IMR-90 (cell line): ENCODE measurements at regions not wholly inside any gene's neighbourhood (a gene's known extent, or its start where the extent isn't known, plus 50 kb on each side); places are given as distances from the start of the nearest gene placed in this dataset.

Experiments
- ATAC-seq: fragments of 200-7000 bp; cut with Tn5 transposase; 2 replicates; pipeline ENCODE4 v1.9.1; 2020; ENCODE audit warnings: low read depth, mild to moderate bottlenecking, moderate library complexity
- BruUV-seq: library from RNA; stranded (reverse); fragments of 400-500 nt; replicated peaks from 2 replicates; lab custom pipeline; 2021; lab: Mats Ljungman, UMichigan
- CTCF ChIA-PET: fragments of 300-600 bp; formaldehyde crosslinking; extraction: SDS; loops from one replicate; lab custom pipeline; 2021; ENCODE audit warnings: antibody characterized with exemption; lab: Yijun Ruan, JAX
- POLR2A ChIA-PET: fragments of 300-600 bp; sonication (Branson Sonifier 250); formaldehyde crosslinking; loops from one replicate; lab custom pipeline; 2022; ENCODE audit warnings: antibody characterized with exemption; ENCODE audit not compliant: unreplicated experiment; lab: Charles Lee
- DNase-seq: peaks from one replicate; pipeline ENCODE4 v3.0.0; 2013
- H2AFZ ChIP-seq: replicated peaks from 2 replicates; pipeline ENCODE3; 2013; ENCODE audit warnings: low read length, mild to moderate bottlenecking; ENCODE audit not compliant: poor library complexity
- H2AK5ac ChIP-seq: 2 replicates; pipeline ENCODE4 v1.6.1; 2013; ENCODE audit warnings: low read depth, low read length, inconsistent platforms
- H2AK9ac ChIP-seq: replicated peaks from 2 replicates; pipeline ENCODE3; 2013; ENCODE audit warnings: mild to moderate bottlenecking, low read depth, low read length, moderate library complexity; ENCODE audit not compliant: poor library complexity
- H2BK120ac ChIP-seq: 2 replicates; pipeline ENCODE4 v1.6.1; 2013; ENCODE audit warnings: low read depth, low read length, inconsistent platforms
- H2BK15ac ChIP-seq: 3 replicates; pipeline ENCODE4 v1.6.1; 2013; ENCODE audit warnings: low read depth, low read length, inconsistent platforms
- H2BK20ac ChIP-seq: 2 replicates; pipeline ENCODE4 v1.6.1; 2013; ENCODE audit warnings: low read depth, mild to moderate bottlenecking, inconsistent platforms, low read length, moderate library complexity
- H2BK5ac ChIP-seq: 2 replicates; pipeline ENCODE4 v1.6.1; 2013; ENCODE audit warnings: mild to moderate bottlenecking, low read depth, low read length, inconsistent platforms; ENCODE audit not compliant: poor library complexity, severe bottlenecking
- H3K14ac ChIP-seq: replicated peaks from 2 replicates; pipeline ENCODE4 v1.6.1; 2013; ENCODE audit warnings: low read depth, low read length, inconsistent platforms
- H3K18ac ChIP-seq: 2 replicates; pipeline ENCODE4 v1.6.1; 2013; ENCODE audit warnings: low read depth, low read length, control low read depth
- H3K23ac ChIP-seq: 2 replicates; pipeline ENCODE4 v1.6.1; 2013; ENCODE audit warnings: low read depth, low read length, inconsistent platforms
- H3K27ac ChIP-seq: 2 replicates; pipeline ENCODE4 v1.5.1; 2013; ENCODE audit warnings: mild to moderate bottlenecking, control low read depth, low read length; ENCODE audit not compliant: insufficient read depth
- H3K27me3 ChIP-seq: 2 replicates; pipeline ENCODE4 v1.6.1; 2013; ENCODE audit warnings: low read length; ENCODE audit not compliant: control insufficient read depth, insufficient read depth
- H3K36me3 ChIP-seq: 2 replicates; pipeline ENCODE4 v1.6.1; 2013; ENCODE audit warnings: low read length, mixed read lengths; ENCODE audit not compliant: control insufficient read depth, insufficient read depth
- H3K4ac ChIP-seq: 2 replicates; pipeline ENCODE4 v1.6.1; 2013; ENCODE audit warnings: low read depth, low read length, inconsistent platforms
- H3K4me1 ChIP-seq: 2 replicates; pipeline ENCODE4 v1.6.1; 2013; ENCODE audit warnings: low read length, mixed read lengths; ENCODE audit not compliant: control insufficient read depth, insufficient read depth
- H3K4me2 ChIP-seq: 2 replicates; pipeline ENCODE4 v1.6.1; 2013; ENCODE audit warnings: low read depth, mild to moderate bottlenecking, control low read depth, low read length, moderate library complexity
- H3K4me3 ChIP-seq: 2 replicates; pipeline ENCODE4 v1.5.1; 2013; ENCODE audit warnings: low read depth, mild to moderate bottlenecking, control low read depth, low read length, moderate library complexity; ENCODE audit not compliant: insufficient read depth
- H3K56ac ChIP-seq: 2 replicates; pipeline ENCODE4 v1.6.1; 2013; ENCODE audit warnings: low read length, inconsistent platforms; ENCODE audit not compliant: insufficient read depth; ENCODE audit errors: extremely low read depth
- H3K79me1 ChIP-seq, 2 experiments: 2 replicates each; pipeline ENCODE4 v1.6.1; 2013; ENCODE audit warnings: low read length in 2 of 2, inconsistent platforms in 1 of 2, low read depth in 1 of 2
- H3K9ac ChIP-seq: 2 replicates; pipeline ENCODE4 v1.6.1; 2013; ENCODE audit warnings: low read depth, low read length, control low read depth
- H3K9me1 ChIP-seq: 2 replicates; pipeline ENCODE4 v1.6.1; 2013; ENCODE audit warnings: low read length, inconsistent platforms; ENCODE audit not compliant: insufficient read depth
- H3K9me3 ChIP-seq: 2 replicates; pipeline ENCODE4 v1.6.1; 2013; ENCODE audit warnings: low read length; ENCODE audit not compliant: control insufficient read depth, insufficient read depth
- H4K20me1 ChIP-seq: 2 replicates; pipeline ENCODE4 v1.6.1; 2013; ENCODE audit warnings: low read length, inconsistent platforms; ENCODE audit not compliant: insufficient read depth
- H4K5ac ChIP-seq: 2 replicates; pipeline ENCODE4 v1.6.1; 2013; ENCODE audit warnings: mild to moderate bottlenecking, low read depth, low read length, control low read depth
- H4K8ac ChIP-seq, 2 experiments: 2 replicates each; pipeline ENCODE4 v1.6.1; 2013; ENCODE audit warnings: low read depth in 2 of 2, low read length in 2 of 2, control low read depth in 1 of 2, inconsistent platforms in 1 of 2
- H4K91ac ChIP-seq: 2 replicates; pipeline ENCODE4 v1.6.1; 2013; ENCODE audit warnings: low read depth, low read length, inconsistent platforms; ENCODE audit not compliant: insufficient read depth
- BHLHE40 ChIP-seq: fragments of 150-350 bp; IDR thresholded peaks from 2 replicates; pipeline ENCODE4 v1.6.1; 2016; ENCODE audit warnings: mild to moderate bottlenecking, low read depth, low read length
- FOS ChIP-seq: fragments of 150-350 bp; IDR thresholded peaks from 2 replicates; pipeline ENCODE4 v1.6.1; 2016; ENCODE audit warnings: low read depth, low read length
- NFE2L2 ChIP-seq: fragments of 150-350 bp; IDR thresholded peaks from 2 replicates; pipeline ENCODE4 v1.6.1; 2016; ENCODE audit warnings: low read depth, mild to moderate bottlenecking, low read length
- RFX5 ChIP-seq: IDR thresholded peaks from 2 replicates; pipeline ENCODE4 v1.8.0; 2012; ENCODE audit warnings: low read depth, mild to moderate bottlenecking, low read length, moderate library complexity
- WGBS, 2 experiments: methylation state at CpG; one replicate each; pipeline versions ENCODE4 v1.1.5 to v1.1.7; 2013; ENCODE audit warnings: missing lambda C conversion rate in 2 of 2; ENCODE audit not compliant: insufficient read length in 1 of 2; ENCODE audit errors: extremely low coverage in 2 of 2; 5-methylcytosine and 5-hydroxymethylcytosine counted together
- dilution Hi-C: fragments of 300-500 bp; cut with HindIII; formaldehyde crosslinking; loops from one replicate; pipeline ENCODE4 v1.14.3; 2018; ENCODE audit warnings: low sequenced_read_pairs; ENCODE audit not compliant: unreplicated experiment
- in situ Hi-C: fragments of 300-500 bp; cut with MboI; formaldehyde crosslinking; loops from 3 replicates; pipeline ENCODE4 v1.14.3; 2019; ENCODE audit warnings: low sequenced_read_pairs, inconsistent platforms, mixed read lengths
- intact Hi-C: fragments of 100-400 bp; cut with micrococcal nuclease; formaldehyde crosslinking; loops from 2 replicates; pipeline ENCODE4 v1.10.0; 2022

DNA sequence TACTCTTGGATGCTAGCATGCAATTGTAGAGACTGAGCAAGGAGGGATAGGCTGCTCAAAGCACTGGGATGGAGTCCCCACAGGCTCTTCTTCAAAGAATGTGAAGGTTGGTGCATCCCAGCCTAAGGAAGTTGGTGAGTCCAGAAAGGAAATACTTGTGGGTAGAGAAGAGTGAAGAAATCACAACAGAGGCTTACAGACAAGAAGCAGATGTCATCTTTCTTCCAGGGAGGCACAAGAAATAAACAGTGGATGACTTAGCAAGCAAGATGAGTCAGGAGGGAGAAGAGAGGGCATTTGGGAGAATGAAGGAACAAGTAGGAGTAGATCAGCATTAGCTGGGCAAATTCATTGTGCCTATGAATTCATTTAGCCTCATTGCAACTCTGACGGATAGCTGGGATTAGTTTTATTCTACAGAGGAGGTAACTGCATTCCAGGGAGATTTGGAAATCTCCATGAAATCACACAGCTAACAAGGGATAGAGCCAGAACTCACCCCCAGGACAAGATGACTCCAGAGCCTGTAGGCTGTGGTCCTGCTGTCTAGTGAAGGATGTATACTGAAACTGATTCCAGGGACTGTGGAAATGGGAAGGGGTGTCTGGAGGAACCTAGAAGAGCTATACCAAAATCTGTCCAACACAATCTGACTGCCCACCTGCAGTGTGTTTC is 125.8 kb upstream of the SPTLC3 start:
- no peaks in the 10 kb centered on the region for H3K4me1 ChIP-seq
- H3K9me3 ChIP-seq: no peaks in the 10 kb centered on the region
- H2AK9ac ChIP-seq: no peak overlapping the region
- H3K4me2 ChIP-seq: no peak overlapping the region
- in situ Hi-C loops: no loop called here
- H4K91ac ChIP-seq: no peak overlapping the region
- TF ChIP-seq NFE2L2 (no peak), FOS (0 out of 2 replicates have a peak, but pooled peaks have one; percentile 6), RFX5 (no peak), BHLHE40 (no peak)
- H2BK5ac ChIP-seq: no peak overlapping the region
- H4K20me1 ChIP-seq: no peaks in the 10 kb centered on the region; the same call in 1 of the 2 replicates
- intact Hi-C loops: no loop called here
- H3K14ac ChIP-seq: no peak overlapping the region
- H3K79me1 ChIP-seq: no peaks in the 10 kb centered on the region
- peak; percentile 79 for ATAC-seq
- no TSS peak for BruUV-seq
- no peaks in the 10 kb centered on the region for H3K9me1 ChIP-seq
- H3K4me3 ChIP-seq: no peak overlapping the region
- no peak overlapping the region for H2BK15ac ChIP-seq
- dilution Hi-C loops: no loop called here
- ChIA-PET CTCF (no interaction called here), POLR2A (no interaction called here)
- no peak overlapping the region for H3K56ac ChIP-seq
- H4K8ac ChIP-seq: no peak overlapping the region
- no CpG with 5 or more reads among the region's 1 CpG for WGBS, 2 experiments
- H3K18ac ChIP-seq: no peak overlapping the region
- no peak overlapping the region for H2AK5ac ChIP-seq
- H3K27ac ChIP-seq: no peak overlapping the region
- H3K23ac ChIP-seq: no peak overlapping the region
- no peak overlapping the region for H3K4ac ChIP-seq
- H3K27me3 ChIP-seq: no peaks in the 10 kb centered on the region
- no peak overlapping the region for H2BK120ac ChIP-seq
- peak; percentile 45 for DNase-seq
- no peak overlapping the region for H4K5ac ChIP-seq
- no peak overlapping the region for H3K9ac ChIP-seq
- no peak overlapping the region for H2AFZ ChIP-seq
- no peak overlapping the region for H2BK20ac ChIP-seq
- no peaks in the 10 kb centered on the region for H3K36me3 ChIP-seq
